NK-92 treated with Interleukin-12 subunit alpha and Interleukin-12 subunit beta, amount 100 ng/mL, for 24 hours (cell line): ENCODE measurements at regions not wholly inside any gene's neighbourhood (a gene's known extent, or its start where the extent isn't known, plus 50 kb on each side); places are given as distances from the start of the nearest gene placed in this dataset.
"Not testable (repeated sequence)": the region's sequence is repeated elsewhere in the genome, so short reads cannot be mapped to it uniquely, and the experiment has no call there.

Experiments used
- DNase-seq: peaks from one replicate; lab custom pipeline; 2025; lab: John Stamatoyannopoulos, UW

DNA sequence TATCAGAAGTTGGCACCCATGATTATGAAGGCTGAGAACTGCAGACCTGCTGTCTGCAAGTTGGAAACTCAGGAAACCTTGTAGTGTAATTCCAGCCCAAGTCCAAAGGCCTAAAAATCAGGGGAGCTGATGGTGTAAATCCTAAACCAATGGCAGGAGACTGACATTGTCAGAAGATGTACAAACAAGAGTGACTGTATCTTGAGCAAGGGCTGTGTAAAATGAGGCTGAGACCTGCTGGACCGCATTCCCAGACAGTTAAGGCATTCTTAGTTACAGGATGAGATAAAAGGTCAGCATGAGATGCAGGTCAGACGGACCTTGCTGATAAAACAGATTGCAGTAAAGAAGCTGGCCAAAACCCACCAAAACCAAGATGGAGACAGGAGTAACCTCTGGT lies 147.7 kb downstream of the COG6 start:
- DNase-seq, result no peak

DNA sequence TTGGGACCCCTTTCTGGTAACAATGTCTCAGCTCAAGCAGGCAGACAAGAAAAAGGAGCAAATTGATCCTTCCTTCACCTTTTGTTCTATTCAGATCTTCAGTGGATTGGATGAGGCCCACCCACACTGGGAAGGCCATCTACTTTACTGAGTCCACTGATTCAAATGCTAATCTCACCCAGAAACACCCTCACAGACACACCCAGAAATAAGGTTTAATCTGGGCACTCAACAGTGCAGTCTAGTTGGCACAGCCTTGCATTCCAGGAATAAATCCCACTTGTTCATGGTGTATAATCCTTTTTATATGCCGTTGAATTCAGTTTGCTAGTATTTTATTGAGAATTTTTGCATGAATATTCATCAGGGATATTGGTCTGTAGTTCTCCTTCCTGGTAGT lies 148.4 kb downstream of the COG6 start:
- DNase-seq, result no peak

DNA sequence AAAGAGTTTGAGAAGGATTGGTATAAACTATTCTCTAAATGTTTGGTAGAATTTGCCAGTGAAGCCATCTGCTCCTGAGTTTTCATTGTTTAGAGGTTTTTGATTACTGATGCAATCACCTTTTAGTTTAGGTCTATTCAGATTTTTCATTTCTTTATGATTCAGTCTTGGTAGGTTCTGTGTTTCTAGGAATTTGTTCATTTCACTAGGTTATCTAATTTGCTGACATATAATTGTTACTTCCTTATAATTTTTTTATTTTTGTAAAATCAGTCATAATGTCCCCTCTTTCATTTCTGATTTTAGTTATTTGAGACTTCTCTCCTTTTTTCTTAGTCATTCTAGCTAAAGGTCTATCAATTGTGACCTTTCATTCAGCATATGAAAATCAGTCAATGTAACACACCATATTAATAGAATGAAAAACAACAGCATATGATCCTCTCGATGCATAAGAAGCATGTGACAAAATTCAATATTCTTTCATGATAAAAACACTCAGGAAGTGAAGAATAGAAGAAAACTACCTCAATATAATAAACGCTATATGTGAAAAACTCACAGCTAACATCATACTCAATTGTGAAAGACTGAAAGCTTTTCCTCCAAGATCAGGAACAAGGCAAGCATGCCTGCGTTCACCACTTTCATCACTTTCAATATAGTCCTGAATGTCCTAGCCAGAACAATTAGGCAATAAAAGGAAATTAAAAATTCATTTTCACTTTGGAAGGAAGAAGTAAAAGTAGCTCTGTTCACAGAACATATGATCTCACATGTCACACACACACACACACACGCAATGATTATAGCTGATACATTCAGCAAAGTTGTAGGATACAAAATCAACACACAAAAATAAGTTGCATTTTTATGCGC lies 149.1 kb downstream of the COG6 start:
- DNase-seq, result no peak

DNA sequence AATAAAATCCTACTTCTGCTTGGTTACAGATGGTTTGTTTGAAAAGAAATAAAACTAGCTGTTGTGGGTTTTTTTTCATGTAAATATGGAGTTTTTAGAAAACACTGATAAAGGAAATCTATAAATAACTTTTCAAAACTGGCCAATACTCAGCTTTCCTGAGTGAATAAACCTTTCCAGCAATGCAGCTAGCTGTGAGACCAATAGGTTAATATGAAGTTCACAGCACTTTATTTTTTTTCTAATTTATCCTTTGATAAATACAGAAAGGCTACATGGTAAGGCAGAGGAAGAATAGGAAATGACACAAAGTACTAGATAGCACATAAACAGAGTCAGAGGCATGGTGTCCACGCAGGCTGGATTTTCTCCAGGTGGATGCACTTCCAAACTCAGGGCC lies 154.0 kb downstream of the COG6 start:
- no peak for DNase-seq

GRCh38 chr13:39810091-39810877 lies 154.8 kb downstream of the COG6 start:
- no peak for DNase-seq

GRCh38 chr13:39811051-39811450 lies 155.6 kb downstream of the COG6 start:
- DNase-seq, result no peak

DNA sequence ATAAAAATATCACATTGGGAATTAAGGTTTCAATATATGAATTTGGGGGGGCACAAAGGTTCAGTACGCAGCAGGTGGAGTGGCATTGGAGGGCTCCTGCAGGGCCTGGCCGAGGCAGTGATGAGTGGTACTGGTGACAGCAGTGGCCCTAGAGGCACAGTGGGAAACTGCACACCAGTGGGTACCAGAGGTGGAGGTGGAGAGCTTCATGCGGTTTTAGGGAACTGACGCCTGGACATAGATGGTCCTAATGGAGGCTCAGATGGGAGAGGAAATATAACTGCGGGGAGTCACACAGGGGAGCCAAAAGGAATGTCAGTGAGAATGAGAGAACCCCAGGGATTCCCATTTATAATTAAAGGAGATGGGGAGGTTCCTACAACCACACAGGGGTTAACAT lies 156.2 kb downstream of the COG6 start:
- DNase-seq, result no peak

DNA sequence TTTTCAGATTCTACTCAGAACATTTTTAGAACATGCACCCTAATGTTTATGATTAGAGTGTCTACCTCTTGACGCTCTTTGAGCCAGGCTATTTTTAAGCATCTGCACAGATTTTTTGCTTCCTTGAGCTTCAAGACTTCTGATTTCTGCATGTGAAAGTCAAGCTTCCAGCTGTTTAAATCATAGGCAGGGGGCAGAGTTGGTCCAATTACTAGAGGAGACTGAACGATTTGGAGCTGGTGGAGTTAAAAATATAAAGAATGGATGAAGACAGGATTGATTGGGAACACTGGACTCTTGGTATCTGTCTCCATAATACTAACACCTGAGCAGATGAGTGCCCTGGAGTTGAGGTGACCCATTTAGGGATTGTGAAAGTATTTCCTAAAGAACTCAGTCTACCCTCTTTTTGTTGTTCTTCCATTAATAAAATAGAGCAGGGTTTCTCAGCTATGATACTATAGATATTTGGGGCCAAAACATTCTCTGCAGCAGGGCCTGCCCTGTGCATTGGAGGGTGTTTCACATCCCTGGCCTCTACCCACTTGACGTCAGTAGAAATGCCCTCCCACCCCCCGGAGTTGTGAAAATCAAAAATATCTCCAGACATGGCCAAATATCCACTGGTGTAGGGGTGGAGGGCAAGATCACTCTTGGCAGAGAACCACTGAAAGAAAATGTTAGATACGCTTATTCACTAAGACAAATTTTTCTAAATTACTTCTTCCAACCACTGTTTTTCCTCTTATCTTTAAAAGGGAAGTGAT lies 160.1 kb downstream of the COG6 start:
- no peak for DNase-seq

DNA sequence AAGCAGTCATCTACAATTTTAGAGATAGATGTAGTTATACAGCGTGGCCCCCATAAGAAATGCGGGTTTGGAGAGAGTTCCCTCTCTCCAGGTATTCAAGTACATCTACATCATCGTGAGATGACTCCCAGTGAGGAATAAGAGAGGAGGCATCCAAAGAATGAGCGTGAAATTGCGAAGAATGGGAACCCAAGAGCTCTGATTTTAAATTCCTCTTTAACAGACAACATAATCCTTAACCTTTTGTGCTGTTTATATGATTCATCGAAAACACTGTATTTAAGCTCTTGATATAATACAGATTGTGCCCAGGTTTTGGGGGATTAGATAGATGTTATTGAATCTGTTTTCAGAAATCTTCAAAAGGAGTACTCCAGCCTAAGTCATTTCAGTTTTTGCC lies 161.5 kb downstream of the COG6 start:
- no peak for DNase-seq

DNA sequence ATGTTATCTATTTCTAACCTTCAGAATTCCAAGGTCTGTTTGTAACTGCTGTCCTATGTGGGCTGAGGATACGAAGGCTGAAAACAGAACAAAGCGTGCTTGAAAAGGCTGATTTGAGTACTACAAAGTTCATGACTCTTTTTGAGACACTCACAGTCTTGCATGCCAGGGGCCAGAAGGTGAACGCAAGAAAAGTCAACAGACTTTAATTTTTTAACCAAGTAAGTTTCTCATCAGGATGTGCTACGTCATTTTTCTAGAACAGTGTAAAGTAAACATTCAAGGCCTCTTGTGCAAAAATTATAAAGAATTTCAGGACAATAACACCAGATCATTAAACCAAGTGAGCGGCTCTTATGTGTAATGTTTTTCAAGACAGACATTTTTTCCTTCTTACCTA lies 163.5 kb downstream of the COG6 start:
- DNase-seq, result no peak

DNA sequence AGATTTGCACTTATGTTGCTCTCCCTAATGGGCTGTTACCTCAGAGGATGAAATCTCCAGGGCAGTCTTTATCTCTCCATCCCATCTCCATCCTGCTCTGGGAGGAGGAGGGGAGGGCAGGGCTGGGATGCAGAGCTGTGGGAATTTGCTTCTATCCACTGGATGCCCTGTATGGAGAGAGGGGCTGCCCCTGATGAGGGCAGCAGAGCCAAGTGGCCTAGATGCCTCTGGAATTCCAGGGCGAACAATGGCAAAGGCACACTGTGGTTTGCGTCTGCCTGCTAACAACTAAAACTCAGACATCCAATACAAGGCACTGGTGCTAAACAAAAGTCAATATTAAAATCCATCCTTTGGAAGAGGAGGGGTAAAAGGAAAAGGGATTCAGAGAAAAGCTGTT lies 165.1 kb downstream of the COG6 start:
- DNase-seq, result no peak

DNA sequence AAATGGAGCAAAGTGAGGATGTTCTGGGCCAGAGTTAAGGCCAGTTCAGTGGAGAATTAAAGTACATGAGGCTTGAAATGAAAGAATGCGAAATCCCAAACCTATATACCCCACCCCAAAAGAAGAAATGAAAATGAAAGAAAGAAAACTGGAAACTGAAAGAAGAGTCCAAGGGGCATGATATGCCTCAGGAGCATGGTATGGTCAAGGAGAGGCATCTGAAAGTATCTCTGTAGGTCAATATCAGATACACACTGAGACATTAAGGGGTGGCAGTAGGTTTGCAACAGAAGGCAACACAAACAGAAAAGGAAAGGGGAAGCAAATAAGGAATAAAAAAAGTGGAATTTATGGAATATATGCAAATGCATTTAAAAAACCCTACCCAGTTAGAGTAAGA lies 166.5 kb downstream of the COG6 start:
- DNase-seq, result no peak

GRCh38 chr13:39822437-39822836 lies 167.0 kb downstream of the COG6 start:
- DNase-seq, result no peak

- DNase-seq, result no peak
These were observed 167.7 kb downstream of the COG6 start for GRCh38 chr13:39823063-39823713.

- DNase-seq, result no peak
These were observed 170.4 kb downstream of the COG6 start for GRCh38 chr13:39825886-39826285.

GRCh38 chr13:39835253-39835652 lies 179.8 kb downstream of the COG6 start:
- no peak for DNase-seq

GRCh38 chr13:39836038-39836437 lies 180.6 kb downstream of the COG6 start:
- no peak for DNase-seq

GRCh38 chr13:39837866-39838265 lies 182.4 kb downstream of the COG6 start:
- DNase-seq, result not testable (repeated sequence)

DNA sequence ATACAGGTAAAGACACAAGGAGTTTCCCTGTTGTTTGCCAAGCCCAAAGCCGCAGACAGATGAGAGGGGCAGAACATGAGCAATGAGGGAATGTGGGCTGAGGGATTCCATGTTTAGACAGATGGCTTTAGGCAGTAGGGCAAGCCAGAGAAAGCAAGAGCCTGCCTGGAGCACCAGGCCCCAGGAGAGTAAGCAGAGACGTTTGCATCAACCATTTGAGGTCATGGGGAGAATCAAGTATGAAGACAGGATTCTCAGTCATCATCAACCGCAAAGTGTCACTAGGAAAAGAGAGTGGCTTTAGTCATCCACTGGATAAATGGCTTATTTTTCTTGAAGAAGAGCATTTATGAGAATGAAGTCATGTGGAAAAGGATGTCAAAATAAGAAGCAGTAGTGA lies 184.7 kb downstream of the COG6 start:
- DNase-seq, result no peak

- DNase-seq, result no peak
These were observed 191.9 kb downstream of the COG6 start for GRCh38 chr13:39847336-39847735.

DNA sequence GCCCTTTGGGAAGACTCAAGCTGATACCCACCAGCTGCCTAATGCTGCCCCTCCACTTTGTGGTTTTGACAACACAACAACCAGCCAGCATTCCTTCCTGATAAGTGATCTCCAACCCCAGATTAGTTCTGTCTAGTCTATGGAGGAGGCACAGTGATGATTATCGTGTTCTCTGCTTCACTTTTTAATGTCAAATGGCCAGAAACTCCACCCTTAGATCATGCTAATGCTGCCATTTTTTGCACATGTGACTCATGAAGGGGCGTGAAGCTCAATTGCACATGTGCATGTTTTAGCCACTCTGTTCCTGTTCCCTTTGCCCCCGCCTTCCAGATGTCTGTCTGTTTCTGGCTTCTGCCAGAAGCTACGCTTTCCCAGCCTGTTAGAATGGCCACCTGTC lies 199.8 kb downstream of the COG6 start:
- DNase-seq, result no peak

- no peak for DNase-seq
These were observed 201.3 kb downstream of the COG6 start for GRCh38 chr13:39856714-39857113.
